Stimulated activated CD4-positive, alpha-beta T cell treated with anti-CD3 and anti-CD28 coated beads, TNF-alpha, amount 100 ng/mL, for 48 hours (primary cell): ENCODE measurements at regions not wholly inside any gene's neighbourhood (a gene's known extent, or its start where the extent isn't known, plus 50 kb on each side); places are given as distances from the start of the nearest gene placed in this dataset.
"Not testable (repeated sequence)": the region's sequence is repeated elsewhere in the genome, so short reads cannot be mapped to it uniquely, and the experiment has no call there.

Experiments
- DNase-seq, 3 donors: peaks; one replicate each; pipeline ENCODE4 v3.0.0-alpha.2; 2020; ENCODE audit warnings: low read depth in 3 of 3

DNA sequence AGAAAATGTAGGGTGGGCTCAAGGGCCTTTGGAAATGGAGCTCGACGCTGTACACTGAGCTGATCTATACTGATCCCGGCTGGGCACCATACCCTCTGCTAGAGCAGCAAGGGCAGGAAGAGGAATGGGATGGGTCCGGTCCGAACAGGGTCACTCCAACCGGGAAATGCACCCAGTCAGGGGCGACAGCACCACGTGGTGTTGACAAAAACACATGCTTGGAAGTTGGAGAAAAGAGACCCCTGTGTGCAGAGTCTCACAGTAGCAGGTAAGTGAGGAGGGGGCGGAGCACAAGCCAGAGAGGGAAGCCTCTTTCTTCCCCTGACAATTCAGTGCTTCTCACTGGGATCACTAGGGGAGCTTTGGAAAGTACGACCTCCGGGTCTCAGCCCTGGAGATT, 84.1 kb upstream of the ASB18 start:
- DNase-seq, result no peak

DNA sequence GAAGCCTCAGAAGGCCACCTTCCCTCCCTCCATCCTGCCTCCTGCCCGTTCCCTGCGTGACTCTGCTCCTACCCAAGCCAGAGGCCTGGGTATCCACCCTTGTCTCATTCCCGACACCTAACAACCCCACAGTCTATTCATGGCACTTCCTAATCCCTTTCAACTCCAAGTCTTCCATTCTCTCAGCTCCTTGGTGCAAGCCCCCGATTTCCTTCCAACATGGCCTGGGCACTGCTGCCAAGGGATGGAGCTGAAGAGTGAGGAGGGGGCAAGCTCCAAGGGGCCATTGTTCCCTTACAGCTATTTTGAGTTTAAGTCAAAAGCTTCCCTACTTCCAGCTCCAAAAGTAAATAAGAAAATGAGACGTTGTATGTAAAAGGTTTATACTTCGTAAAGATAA, 84.8 kb upstream of the ASB18 start:
- no peak for DNase-seq

DNA sequence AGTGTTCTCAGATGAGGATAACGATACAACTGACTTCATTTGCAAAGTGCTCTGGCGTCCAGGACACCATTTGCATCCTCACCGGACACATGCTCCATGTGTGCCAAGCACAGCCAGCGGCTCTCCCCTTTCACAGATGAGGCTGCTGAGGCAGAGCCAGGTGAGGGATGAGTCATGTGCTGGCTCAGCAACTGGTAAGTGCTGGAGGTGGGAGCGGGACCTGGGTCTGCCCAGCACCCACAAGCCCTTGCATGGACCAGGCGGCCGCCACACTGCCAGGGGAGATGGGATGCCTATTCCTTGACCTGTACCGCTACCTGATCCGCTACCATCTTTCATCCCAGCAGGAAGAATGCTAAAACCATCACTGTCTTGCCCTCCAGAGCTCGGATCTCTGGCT, 86.2 kb upstream of the ASB18 start:
- no peak for DNase-seq

DNA sequence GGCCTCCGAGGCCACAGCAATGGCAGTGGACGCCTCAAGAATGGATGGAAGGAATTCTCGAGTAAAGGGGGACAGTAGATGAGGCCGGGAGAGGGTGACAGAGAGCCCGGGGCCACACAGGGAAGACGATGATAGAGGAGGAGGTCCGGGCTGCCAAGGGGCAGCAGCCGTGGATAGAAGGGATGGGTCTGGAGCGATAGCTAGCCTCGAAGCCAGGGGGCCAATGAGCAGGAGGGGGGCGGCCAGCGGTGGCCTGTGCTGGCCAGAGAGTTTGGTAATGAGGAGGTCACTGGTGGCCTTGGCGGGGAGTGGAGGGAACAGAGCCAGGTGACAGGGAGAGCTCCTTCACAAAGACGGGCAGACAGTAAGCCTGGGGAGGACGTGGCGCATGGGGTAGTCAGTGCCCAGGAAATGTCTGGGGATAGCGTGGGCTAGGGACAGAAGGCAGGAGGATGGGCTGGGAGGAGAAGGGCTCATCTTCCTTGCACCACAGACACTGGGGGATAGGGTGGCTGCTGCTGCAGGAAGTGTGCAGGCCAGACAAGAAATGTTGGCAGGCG, 87.8 kb upstream of the ASB18 start:
- DNase-seq, result no peak

DNA sequence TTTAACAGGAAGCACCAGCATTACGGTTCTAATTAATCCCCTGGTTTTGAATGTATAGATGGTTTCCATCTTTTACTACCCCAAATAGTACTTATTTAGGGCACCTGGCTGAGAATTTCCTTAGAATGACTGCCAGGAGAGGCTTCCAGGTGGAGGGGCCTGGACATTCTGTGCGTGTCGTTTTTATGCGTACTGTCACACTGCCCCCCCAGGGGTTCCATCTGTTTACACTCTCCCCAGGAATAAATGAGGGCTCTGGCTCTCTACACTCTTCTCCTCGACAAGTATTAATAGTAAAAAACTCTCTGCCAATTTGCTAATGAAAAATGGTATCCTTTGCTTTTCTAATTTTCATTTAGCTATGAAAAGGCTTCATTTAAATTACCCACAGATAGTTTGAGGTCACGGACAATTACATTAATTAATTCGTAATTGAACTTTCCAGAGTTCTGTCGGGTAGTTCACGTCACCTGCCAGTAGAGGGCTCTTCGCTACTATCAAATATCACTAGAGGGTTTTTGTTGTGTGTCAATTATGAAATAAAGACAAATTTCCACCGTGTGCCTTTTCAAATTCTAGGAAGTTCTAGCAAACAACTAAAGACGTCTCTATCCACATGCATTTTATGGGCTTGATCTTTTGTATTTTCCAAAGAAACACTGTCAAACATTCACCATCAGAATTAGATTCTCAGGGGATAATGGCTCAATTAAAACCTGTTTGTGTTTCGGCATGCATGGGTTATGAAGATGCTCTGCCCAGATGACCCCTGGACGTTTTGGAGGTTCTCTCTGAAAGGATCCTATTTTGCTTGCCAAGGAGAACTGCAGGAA, 88.8 kb upstream of the ASB18 start:
- peak in 1 of 3 donors; percentile 5 for DNase-seq

DNA sequence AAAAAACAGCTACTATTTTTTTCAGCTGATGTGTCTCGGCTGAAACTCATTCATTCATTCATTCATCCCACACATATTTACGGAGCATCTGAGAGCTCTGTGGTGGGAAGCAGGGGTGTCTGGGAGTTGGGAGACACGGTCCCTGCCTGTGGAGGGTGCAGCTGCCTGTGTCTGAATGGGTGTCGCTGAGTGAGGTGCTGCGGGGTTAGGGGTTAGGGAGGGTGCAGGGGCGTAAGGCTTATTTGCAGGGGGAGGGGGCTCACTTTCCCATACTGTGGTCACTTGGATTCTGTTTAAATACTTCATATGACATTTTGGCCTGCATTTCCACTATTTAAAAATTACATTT, 89.4 kb upstream of the ASB18 start:
- no peak for DNase-seq

DNA sequence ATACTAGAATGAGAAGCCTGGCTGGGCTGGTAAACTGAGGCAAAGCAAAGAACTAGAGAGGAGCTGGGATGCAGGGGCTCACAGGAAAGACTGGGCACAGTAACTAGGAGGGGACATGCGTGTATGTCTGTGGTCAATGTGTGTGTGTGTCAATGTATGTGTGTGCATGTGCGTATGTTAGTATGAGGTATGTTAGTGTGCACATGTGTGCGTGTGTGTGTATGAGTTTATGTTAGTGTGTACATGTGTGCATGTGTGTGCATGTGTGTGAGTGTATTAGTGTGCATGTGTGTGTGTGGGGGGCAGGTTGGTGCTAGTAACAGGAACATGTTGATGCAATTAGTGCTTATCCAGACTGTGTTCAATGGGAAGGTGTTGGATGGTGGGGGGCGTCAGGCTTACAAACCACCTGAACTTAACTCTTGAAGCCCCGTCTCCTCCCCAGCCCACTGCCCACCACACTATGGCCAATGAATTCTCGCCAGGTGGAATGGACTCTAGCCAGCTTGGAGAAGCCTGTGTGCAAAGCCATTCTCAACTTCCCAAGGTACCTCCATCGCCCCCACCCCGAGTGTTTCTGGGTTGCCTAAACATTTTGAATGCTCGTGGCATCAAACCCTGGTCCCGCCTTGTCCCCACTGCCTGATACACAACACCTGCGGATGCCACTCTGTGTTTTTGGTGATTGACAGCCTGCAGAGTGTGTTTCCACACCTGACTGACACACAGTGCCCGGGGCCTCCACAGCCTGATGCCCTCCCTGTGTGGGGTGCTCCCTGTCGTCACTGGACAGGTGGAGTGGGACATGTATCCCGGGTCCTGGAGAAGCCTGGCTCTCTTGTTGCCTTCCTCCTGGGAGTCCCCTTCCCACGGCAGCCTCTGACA, 90.1 kb upstream of the ASB18 start:
- DNase-seq, result no peak

DNA sequence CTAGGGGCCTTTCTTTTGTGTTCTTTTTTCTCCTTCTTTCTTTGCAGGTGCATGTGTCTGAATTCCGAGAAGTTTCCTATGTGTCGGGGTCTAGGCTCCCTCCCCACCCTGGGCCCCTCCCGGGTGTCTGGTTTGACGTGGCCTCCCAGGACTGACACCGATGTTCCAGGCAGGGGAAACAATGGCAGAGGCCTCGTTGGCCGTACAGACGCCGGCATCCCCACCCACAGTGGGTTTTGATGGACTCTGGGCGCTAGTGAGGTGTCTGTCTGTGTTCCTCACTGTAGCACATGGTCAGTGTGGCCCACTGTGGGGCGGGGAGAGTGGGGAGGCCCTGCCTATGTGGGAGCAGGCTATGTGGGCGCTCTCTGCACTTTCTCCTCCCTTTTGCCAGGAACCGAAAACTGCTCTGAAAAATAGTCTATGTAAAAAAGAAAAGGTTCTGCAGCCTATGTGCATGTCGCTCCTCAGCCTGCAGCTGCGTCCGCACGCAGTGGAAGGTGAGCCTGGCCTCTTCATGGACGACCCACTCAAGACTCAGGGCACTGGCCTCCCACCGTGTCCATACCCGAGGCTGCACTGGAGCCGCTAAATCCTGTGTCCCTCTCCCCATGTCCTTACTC, 90.9 kb upstream of the ASB18 start:
- no peak for DNase-seq

DNA sequence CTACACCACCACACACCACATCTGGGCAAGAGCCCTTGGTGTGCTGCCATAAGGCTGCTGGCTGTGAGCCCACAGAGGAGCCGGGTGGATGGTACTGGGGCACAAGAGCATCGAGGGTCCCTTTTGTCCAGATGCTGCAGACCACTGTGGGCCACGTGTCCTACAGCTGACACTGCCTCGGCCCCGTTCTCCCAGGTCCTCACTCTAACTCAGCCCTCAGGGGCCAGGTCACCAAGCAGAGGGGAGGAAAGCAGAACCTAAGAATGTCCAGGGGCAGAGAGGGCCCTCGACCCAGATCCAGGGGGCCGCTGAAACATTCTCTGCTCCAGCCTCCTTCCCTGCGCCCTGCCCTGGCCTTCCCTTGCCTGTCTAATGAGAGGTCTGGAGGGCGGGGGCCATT, 91.7 kb upstream of the ASB18 start:
- DNase-seq, result no peak

DNA sequence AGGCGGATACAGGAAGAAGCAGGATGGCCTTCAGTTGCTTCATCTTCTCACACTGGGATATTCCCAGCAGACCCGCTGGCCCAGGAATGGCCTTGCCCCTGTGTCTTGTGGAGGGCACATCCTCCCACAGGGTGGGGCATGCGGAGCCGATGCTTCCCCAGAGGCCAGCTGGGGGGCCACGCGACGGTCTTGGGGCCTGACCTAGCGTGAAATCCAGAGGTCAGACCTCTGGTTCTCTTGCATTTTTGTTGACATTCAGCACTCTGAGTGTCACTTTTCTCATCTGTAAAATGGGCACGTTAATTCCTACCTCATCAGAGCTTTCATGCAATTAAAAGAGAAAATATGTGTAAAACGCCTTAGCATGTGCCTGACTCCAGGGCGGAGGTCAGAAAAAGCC, 92.1 kb upstream of the ASB18 start:
- DNase-seq, result not testable (repeated sequence)

DNA sequence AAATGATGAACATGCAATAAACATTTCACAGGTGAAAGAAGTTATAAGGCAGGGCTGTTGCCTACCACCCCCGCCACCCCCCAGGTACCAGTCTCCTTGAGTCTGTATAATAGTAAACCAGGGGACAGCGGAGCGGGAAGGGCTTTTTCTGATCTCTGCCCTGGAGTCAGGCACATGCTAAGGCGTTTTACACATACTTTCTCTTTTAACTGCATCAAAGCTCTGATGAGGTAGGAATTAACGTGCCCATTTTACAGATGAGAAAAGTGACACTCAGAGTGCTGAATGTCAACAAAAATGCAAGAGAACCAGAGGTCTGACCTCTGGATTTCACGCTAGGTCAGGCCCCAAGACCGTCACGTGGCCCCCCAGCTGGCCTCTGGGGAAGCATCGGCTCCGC, 94.3 kb upstream of the ASB18 start:
- DNase-seq, result not testable (repeated sequence)

DNA sequence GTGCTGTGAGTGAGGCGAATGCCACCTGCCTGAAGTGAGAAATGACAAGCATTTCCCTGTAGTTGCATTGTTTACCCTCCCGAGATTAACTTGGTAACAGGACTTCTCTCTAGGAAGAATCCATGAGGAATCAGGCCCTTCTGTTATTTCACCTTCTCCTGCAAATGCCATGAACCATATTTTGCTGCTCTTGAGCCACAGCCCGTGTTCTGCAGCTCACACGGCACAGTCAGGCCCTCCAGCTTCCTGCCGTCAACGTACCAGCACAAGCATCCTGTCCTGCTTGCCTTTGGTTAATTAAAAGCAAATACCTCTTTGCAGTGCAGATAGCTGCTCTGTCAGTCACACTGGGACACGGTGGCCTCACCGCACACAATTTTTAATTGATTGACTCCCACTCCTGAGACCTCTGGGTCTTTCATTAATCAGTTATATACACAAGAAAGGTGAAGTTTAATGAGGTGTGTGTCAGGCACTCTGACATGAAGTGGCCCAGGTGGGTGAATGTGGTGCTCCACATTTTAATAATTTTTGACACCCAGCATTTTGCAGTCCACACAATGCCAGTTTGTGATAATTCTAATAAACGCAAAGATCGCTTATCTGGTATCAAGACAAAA, 95.3 kb upstream of the ASB18 start:
- no peak for DNase-seq

DNA sequence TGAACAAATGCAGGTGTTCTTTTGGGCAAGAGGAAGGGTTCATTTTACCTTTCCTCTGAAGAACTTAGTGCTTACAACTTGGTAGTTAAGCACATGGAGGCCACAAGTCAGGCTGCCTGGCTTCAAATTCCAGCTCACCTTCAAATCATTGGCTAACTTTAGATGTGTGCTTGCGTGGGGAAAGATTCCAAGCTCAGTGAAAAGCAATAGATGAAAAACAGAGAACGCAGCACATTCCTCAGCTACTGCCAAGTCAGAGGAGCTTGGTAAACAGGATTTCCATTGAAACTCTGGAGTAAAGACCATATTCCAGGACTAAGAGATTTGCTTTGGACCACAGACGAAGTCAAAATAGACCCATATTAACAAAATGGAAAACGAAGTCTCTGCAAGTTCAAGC, 96.3 kb upstream of the ASB18 start:
- no peak for DNase-seq

DNA sequence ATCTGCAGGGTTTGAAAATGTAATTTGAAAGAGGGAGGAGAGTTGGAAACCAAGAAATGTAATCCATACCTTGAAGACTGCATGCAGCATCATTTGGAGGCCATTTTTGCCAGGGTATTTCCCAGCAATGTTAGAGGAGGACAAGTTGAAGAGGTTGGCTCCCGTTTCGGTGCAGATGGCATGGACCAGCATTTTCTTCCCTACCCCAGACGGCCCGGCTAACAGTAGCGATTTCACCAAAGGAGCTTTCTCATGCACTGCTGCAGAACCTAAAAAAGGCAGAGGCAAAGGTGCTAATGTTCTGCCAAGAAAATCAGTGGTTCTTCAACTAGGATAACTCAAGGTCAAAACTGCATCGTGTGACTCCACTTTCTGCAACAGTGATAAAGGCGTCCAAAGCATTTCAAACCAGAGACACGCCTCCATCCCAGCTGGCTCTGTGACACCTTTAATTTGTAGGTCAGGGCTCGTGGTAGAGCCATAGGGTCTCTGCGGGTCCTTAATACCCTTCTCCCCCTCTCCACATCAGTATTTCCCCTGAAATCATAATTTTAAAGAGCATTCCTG, 99.6 kb upstream of the ASB18 start:
- DNase-seq, result no peak

DNA sequence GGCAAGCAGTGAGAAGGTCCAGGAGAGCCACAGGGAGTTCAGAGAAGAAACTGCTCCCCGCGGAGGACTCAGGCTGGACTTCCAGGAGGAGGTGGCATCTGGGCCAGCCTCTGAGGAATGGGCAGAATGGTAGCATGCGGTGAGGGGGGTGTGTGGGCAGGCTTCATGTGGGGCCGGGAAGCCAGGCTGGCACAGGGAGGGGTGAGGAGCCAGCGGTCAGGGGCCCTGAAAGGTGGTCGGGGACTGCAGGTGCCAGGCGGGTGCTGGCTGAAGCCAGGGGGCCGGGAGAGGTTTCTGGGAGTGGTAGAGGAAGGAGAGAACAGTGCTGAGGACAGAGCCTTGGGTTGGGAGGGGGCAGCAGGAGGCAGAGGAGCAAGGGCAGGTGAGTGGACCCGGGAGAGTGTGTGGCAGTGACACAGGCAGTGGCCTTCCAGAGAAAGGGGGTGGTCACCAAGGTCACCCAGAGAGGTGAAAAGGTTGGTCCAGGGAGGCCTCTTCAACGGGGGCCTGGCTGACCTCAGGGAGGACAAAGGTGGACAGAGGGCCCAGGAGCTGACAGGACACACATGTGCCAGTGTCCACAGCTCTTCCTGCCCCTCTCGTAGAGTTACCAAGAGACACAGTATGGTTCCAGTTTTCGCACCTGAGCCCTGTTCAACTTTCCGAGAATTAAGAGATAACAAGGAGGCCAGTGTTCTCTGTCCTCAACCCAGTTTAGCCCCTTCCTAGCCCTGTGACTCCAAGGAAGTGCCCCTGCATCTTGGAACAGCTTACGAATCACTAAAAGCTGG, 101.2 kb upstream of the ASB18 start:
- DNase-seq, result no peak

DNA sequence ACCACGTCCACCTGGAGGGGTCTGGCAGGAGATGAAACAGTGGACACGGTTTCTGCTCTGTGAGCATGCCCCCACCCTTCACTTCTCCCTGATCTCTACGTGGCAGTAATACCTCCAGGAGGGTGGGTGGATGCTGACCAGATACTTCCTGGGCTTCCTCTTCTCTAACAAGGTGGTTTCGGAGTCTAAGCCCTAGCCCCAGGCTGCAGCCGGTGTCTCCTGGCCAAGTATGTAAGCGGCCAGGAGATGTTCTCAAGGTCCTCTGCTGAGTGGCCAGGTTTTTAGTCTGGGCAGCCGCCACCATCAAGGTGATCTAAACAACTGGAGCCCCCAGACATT, 101.8 kb upstream of the ASB18 start:
- no peak for DNase-seq

DNA sequence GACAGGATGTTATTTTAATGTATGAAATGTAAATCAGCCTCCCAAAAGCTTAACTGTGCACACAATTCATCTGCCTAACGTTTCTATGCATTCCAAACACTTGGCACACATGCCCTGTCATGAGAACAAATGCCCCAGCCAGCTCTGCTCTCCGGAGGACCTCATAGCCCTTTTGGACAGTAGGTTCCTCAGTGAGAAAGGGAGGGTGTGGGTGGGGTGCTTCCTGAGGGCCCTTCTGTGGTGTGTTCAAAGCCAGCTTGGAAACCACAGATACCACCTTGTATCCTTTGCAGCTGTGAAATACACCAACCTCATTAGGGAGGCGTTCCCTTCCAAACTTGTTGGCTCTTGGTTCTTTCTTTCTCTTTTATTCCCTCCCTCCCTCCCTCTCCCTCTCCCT, 102.2 kb upstream of the ASB18 start:
- DNase-seq, result peak in 1 of 3 donors; percentile 7

DNA sequence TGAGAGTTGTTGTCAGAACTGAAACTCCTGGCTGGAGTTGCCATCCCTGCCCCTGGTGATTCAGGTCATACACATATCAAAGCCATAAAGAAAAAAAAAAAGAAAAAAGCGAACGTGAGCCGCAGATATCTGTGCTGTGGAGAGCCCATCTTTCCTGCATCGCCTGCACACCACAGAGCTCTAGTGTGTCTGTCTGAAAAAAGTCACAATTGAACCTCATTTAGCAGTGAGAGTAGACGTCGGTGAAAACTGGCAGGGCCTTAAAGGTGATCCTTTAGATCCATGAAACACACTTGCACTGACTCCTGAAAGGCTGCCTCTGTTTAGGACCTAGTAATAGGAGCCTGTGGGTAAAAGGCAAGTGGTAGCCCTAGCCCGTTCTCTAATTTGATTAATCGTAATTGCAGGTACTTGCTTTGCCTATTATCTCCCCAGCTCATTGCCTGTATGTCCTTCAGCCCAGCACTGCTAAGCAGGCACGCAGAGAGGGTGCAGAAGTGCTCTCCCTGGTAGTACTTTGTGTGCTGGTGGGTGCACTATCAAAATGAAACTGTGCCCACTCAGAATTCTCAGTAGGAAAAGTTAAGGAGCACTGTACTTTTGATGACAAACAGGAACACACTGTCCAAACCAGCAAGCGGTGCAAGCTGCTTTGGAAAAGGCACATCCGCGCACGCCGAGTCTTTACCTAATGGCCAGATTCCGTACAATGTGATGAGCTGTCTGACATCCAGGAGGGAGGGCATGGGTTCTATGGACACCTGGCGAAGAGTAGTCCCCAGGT, 103.5 kb upstream of the ASB18 start:
- DNase-seq, result no peak

DNA sequence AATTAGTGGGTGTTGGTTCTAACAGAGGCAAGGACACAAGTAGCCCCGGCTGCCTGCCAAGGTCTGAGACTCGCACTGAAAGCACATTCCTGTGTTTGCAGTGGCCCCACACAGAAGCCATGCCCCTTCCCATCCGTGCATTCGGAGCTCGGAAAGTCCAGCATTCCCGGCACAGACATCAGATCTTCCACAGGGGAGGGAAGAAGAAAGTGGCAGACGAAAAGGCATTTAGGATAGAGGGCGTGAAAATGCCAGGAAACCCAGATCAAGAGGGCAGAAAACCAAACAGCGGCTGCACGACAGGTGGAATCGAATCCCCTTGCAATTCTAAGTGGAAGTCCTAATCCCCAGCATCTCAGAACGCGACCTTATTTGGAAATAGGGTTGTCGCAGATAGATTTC, 105.5 kb upstream of the ASB18 start:
- no peak for DNase-seq

DNA sequence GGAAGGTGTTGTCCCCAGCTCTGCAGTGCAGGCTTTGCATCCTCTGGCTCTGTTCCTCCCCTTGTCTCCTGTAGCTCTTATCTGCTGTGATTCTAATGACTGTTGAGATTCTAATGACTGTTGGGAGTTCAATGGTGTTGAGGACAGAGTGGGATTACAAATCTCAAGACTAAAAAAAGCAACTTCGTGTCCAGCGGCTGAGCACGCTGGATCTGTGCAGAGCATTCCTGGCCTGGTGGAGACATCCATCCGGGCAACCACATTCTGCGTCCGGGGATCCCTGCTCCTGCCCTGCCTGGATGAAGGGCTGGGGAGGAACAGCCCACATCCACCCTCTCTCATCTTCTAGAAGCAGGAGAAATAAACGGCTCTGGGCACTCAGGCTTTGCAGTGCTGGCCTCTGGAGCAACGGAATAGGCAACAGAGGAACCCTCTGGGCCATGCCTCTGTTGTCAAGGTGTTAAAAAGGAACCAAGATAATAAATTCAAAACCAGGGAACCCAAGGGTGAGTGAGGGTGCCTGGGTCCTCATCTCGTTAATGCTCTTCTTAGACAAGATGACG, 106.7 kb upstream of the ASB18 start:
- DNase-seq, result no peak
